H1 (cell line): ENCODE measurements at regions not wholly inside any gene's neighbourhood (a gene's known extent, or its start where the extent isn't known, plus 50 kb on each side); places are given as distances from the start of the nearest gene placed in this dataset.

ENCODE experiments used
- CTCF ChIA-PET: fragments of 300-600 bp; sonication (Branson Sonifier 250); formaldehyde crosslinking; loops from one replicate; lab custom pipeline; 2021; ENCODE audit not compliant: partially characterized antibody; lab: Charles Lee
- POLR2A ChIA-PET: fragments of 300-600 bp; sonication (Branson Sonifier 250); formaldehyde crosslinking; loops from one replicate; lab custom pipeline; 2021; ENCODE audit warnings: inconsistent platforms; ENCODE audit not compliant: partially characterized antibody; lab: Charles Lee
- DNase-seq, 2 experiments: peaks; one replicate each; pipeline versions ENCODE4 v3.0.0 to v3.0.0-alpha.2; 2010 to 2022; ENCODE audit warnings: low spot score in 2 of 2, low read depth in 1 of 2, mixed read lengths in 1 of 2
- FAIRE-seq: peaks from 2 replicates; lab custom pipeline; 2011; peaks lifted over from hg19 to GRCh38; lab: Jason Lieb, UNC
- H2AFZ ChIP-seq: 2 replicates; pipeline ENCODE4 v1.8.1; 2012; ENCODE audit warnings: low read length, inconsistent platforms
- H2AK5ac ChIP-seq: 2 replicates; pipeline ENCODE4 v1.6.1; 2013; ENCODE audit warnings: low read depth, low read length
- H2BK120ac ChIP-seq: replicated peaks from 2 replicates; pipeline ENCODE3; 2013; ENCODE audit warnings: low read depth, low read length, inconsistent platforms
- H2BK12ac ChIP-seq: 2 replicates; pipeline ENCODE4 v1.6.1; 2013; ENCODE audit warnings: low read depth, low read length
- H2BK15ac ChIP-seq: 2 replicates; pipeline ENCODE4 v1.6.1; 2013; ENCODE audit warnings: low read length
- H2BK20ac ChIP-seq: 2 replicates; pipeline ENCODE4 v1.6.1; 2013; ENCODE audit warnings: low read length
- H2BK5ac ChIP-seq: 2 replicates; pipeline ENCODE4 v1.6.1; 2013; ENCODE audit warnings: low read depth, low read length
- H3K14ac ChIP-seq: 2 replicates; pipeline ENCODE4 v1.6.1; 2013; ENCODE audit warnings: inconsistent platforms; ENCODE audit not compliant: insufficient read length
- H3K18ac ChIP-seq: 2 replicates; pipeline ENCODE4 v1.6.1; 2013; ENCODE audit warnings: low read length; ENCODE audit errors: extremely low read depth
- H3K23ac ChIP-seq: 2 replicates; pipeline ENCODE4 v1.6.1; 2013; ENCODE audit warnings: inconsistent platforms; ENCODE audit not compliant: insufficient read length
- H3K23me2 ChIP-seq: 2 replicates; pipeline ENCODE4 v1.6.1; 2013; ENCODE audit warnings: low read depth, low read length
- H3K27ac ChIP-seq: 2 replicates; pipeline ENCODE4 v1.6.1; 2011; ENCODE audit warnings: low read depth, low read length, inconsistent platforms
- H3K27me3 ChIP-seq, 4 experiments: replicated peaks in 1 of 4; 1 replicate in 1 of 4; 2 replicates in 3 of 4; pipeline versions ENCODE4 v1.6.1 to v1.8.1; 2011 to 2013; ENCODE audit warnings: low read length in 3 of 4, mild to moderate bottlenecking in 3 of 4, inconsistent platforms in 2 of 4, mixed read lengths in 2 of 4, moderate library complexity in 1 of 4; ENCODE audit not compliant: control insufficient read depth in 3 of 4, insufficient read depth in 3 of 4; ENCODE audit errors: extremely low read depth in 1 of 4
- H3K36me3 ChIP-seq, 4 experiments: 2 replicates each; pipeline versions ENCODE4 v1.6.1 to v1.8.1; 2011 to 2013; ENCODE audit warnings: mild to moderate bottlenecking in 4 of 4, low read length in 3 of 4, moderate library complexity in 2 of 4, control low read depth in 1 of 4, inconsistent platforms in 1 of 4; ENCODE audit not compliant: insufficient read depth in 4 of 4, control insufficient read depth in 2 of 4
- H3K4ac ChIP-seq: replicated peaks from 2 replicates; pipeline ENCODE3; 2013; ENCODE audit warnings: low read length, low read depth, mixed read lengths, inconsistent platforms; ENCODE audit not compliant: insufficient read length
- H3K4me1 ChIP-seq, 4 experiments: replicated peaks in 1 of 4; 1 replicate in 1 of 4; 2 replicates in 3 of 4; pipeline versions ENCODE4 v1.6.1 to v1.8.1; 2011 to 2013; ENCODE audit warnings: low read length in 3 of 4, inconsistent platforms in 2 of 4, mixed read lengths in 1 of 4; ENCODE audit not compliant: insufficient read depth in 4 of 4, control insufficient read depth in 3 of 4
- H3K4me2 ChIP-seq, 2 experiments: 2 replicates each; pipeline versions ENCODE4 v1.6.1 to v1.8.1; 2011 to 2013; ENCODE audit warnings: low read depth in 2 of 2, low read length in 2 of 2, control low read depth in 1 of 2, inconsistent platforms in 1 of 2, mild to moderate bottlenecking in 1 of 2; ENCODE audit not compliant: insufficient read depth in 1 of 2
- H3K4me3 ChIP-seq, 4 experiments: fragments of 200-600, 300-600 bp in 1 of 4; sonication (generic), shearing (Covaris generic), sonication (Bioruptor Twin) in 1 of 4; 2 replicates each; pipeline versions ENCODE4 v1.5.1 to v1.8.1; 2011 to 2016; ENCODE audit warnings: low read length in 4 of 4, low read depth in 3 of 4, control low read depth in 2 of 4, inconsistent platforms in 2 of 4, mild to moderate bottlenecking in 2 of 4, mixed read lengths in 1 of 4, moderate library complexity in 1 of 4; ENCODE audit not compliant: insufficient read depth in 2 of 4; ENCODE audit errors: extremely low read depth in 1 of 4
- H3K56ac ChIP-seq: replicated peaks from 2 replicates; pipeline ENCODE3; 2013; ENCODE audit warnings: low read depth, mild to moderate bottlenecking, mixed read lengths, low read length, inconsistent platforms; ENCODE audit not compliant: insufficient read length
- H3K79me1 ChIP-seq: 2 replicates; pipeline ENCODE4 v1.6.1; 2013; ENCODE audit warnings: low read depth, low read length, control low read depth
- H3K79me2 ChIP-seq, 2 experiments: 2 replicates each; pipeline versions ENCODE4 v1.6.1 to v1.8.1; 2012 to 2013; ENCODE audit warnings: low read length in 2 of 2, mild to moderate bottlenecking in 2 of 2, inconsistent platforms in 1 of 2; ENCODE audit not compliant: insufficient read depth in 2 of 2, control insufficient read depth in 1 of 2
- H3K9ac ChIP-seq, 4 experiments: replicated peaks in 1 of 4; 1 replicate in 1 of 4; 2 replicates in 3 of 4; pipeline versions ENCODE4 v1.6.1 to v1.8.1; 2011 to 2013; ENCODE audit warnings: low read depth in 3 of 4, low read length in 3 of 4, control low read depth in 2 of 4, mild to moderate bottlenecking in 2 of 4, moderate library complexity in 2 of 4, inconsistent platforms in 1 of 4; ENCODE audit errors: extremely low read depth in 1 of 4
- H3K9me3 ChIP-seq, 2 experiments: 2 replicates each; pipeline versions ENCODE4 v1.6.1 to v1.8.1; 2012 to 2013; ENCODE audit warnings: mild to moderate bottlenecking in 2 of 2, moderate library complexity in 2 of 2, control low read depth in 1 of 2, inconsistent platforms in 1 of 2, low read depth in 1 of 2, low read length in 1 of 2, mixed read lengths in 1 of 2; ENCODE audit not compliant: insufficient read depth in 2 of 2
- H4K20me1 ChIP-seq, 2 experiments: replicated peaks in 1 of 2; 2 replicates each; pipeline versions ENCODE3 to v1.8.1; 2011 to 2013; ENCODE audit warnings: inconsistent platforms in 2 of 2, low read length in 2 of 2, mild to moderate bottlenecking in 1 of 2; ENCODE audit not compliant: insufficient read depth in 2 of 2, control insufficient read depth in 1 of 2
- H4K5ac ChIP-seq: 2 replicates; pipeline ENCODE4 v1.6.1; 2013; ENCODE audit warnings: low read length, low read depth, mixed read lengths, inconsistent platforms; ENCODE audit not compliant: insufficient read length
- H4K8ac ChIP-seq: 2 replicates; pipeline ENCODE4 v1.8.0; 2013; ENCODE audit warnings: mild to moderate bottlenecking, moderate library complexity, low read length, inconsistent platforms; ENCODE audit not compliant: insufficient read depth; ENCODE audit errors: extremely low read depth
- H4K91ac ChIP-seq: replicated peaks from 2 replicates; pipeline ENCODE3; 2013; ENCODE audit warnings: low read length, mixed read lengths, inconsistent platforms; ENCODE audit not compliant: insufficient read length
- BACH1 ChIP-seq: IDR thresholded peaks from 2 replicates; pipeline ENCODE4 v1.6.1; 2012; ENCODE audit warnings: low read length, improper control_type of control experiment
- CEBPB ChIP-seq: IDR thresholded peaks from 2 replicates; pipeline ENCODE4 v1.6.1; 2012; ENCODE audit warnings: low read depth, low read length
- JUND ChIP-seq: IDR thresholded peaks from 2 replicates; pipeline ENCODE4 v1.6.1; 2011; ENCODE audit warnings: mild to moderate bottlenecking, improper control_type of control experiment, low read length
- MAFK ChIP-seq: IDR thresholded peaks from 2 replicates; pipeline ENCODE4 v1.6.1; 2012; ENCODE audit warnings: low read depth, mild to moderate bottlenecking, improper control_type of control experiment, low read length
- POLR2A ChIP-seq, 2 experiments: IDR thresholded peaks; 1 replicate in 1 of 2; 2 replicates in 1 of 2; pipeline ENCODE4 v1.6.1; 2011; ENCODE audit warnings: low read depth in 2 of 2, low read length in 2 of 2, mild to moderate bottlenecking in 2 of 2; ENCODE audit errors: control extremely low read depth in 1 of 2
- RNF2 ChIP-seq: fragments of 200-900, 300-1000 bp; sonication (generic); IDR thresholded peaks from 2 replicates; pipeline ENCODE4 v1.7.1; 2016; ENCODE audit warnings: borderline replicate concordance, low read depth, mild to moderate bottlenecking, antibody characterized with exemption, low read length; ENCODE audit not compliant: poor library complexity, severe bottlenecking; ENCODE audit errors: missing control alignments
- WGBS, 2 experiments: shearing (Covaris generic) in 1 of 2; methylation state at CpG; one replicate each; pipeline versions ENCODE4 v1.1.6 to v1.1.7; 2013 to 2015; ENCODE audit warnings: low lambda C conversion rate in 2 of 2, mixed read lengths in 2 of 2, inconsistent platforms in 1 of 2, low coverage in 1 of 2, missing lambda C conversion rate in 1 of 2; ENCODE audit not compliant: insufficient replicate concordance in 2 of 2, insufficient coverage in 1 of 2, insufficient read length in 1 of 2; ENCODE audit errors: extremely low coverage in 1 of 2, missing lambda C conversion rate in 1 of 2; 5-methylcytosine and 5-hydroxymethylcytosine counted together

GRCh38 chr22:34354071-34354817 is 434.0 kb upstream of the LARGE1 start:
- Histone ChIP-seq H3K27ac (no peak overlapping the region), H3K23me2 (no peaks in the 10 kb centered on the region; the same call in 1 of the 2 replicates), H3K9ac (no peak overlapping the region), H3K27me3 (no peaks in the 10 kb centered on the region), H3K79me1 (no peaks in the 10 kb centered on the region), H3K23ac (no peak overlapping the region), H4K91ac (no peak overlapping the region), H2AFZ (0 out of 2 replicates have a peak overlapping the region, but pooled peaks have one; percentile 45), H2AK5ac (no peak overlapping the region), H3K36me3 (no peaks in the 10 kb centered on the region), H2BK12ac (no peak overlapping the region), H3K4me1 (no peaks in the 10 kb centered on the region), H3K79me2 (no peaks in the 10 kb centered on the region), H3K9me3 (0 out of 4 replicates have a peak, but pooled peaks cover 0 to 2% of the 10 kb centered on the region in 2 experiments), H2BK5ac (no peak overlapping the region), H3K4ac (no peak overlapping the region), H2BK120ac (no peak overlapping the region), H3K4me2 (no peak overlapping the region), H2BK20ac (no peak overlapping the region), H2BK15ac (no peak overlapping the region), H3K18ac (no peak overlapping the region), H3K56ac (no peak overlapping the region), H4K20me1 (no peaks in the 10 kb centered on the region), H4K8ac (no peak overlapping the region; the same call in 1 of the 2 replicates), H4K5ac (no peak overlapping the region), H3K4me3 (no peak overlapping the region), H3K14ac (no peak overlapping the region)
- DNase-seq: no peak
- POLR2A ChIA-PET: no interaction called here
- CTCF ChIA-PET: no interaction called here
- 90% methylated on average over 12 of the region's 12 CpGs; no CpG with 5 or more reads in 1 of the 2 experiments for WGBS, 2 experiments
- no peak for FAIRE-seq
- TF ChIP-seq RNF2 (no peak), MAFK (peak; percentile 61; the same call in 1 of the 2 replicates), POLR2A (IDR thresholded peaks at IDR 0.05; ENCODE audit: control extremely low read depth in 1 of 2, low read depth in 2 of 2, low read length in 2 of 2) (no peak), BACH1 (peak; percentile 89), JUND (no peak), CEBPB (no peak)
